Left ventricle myocardium superior (tissue), 1 donor: ENCODE measurements at regions not wholly inside any gene's neighbourhood (a gene's known extent, or its start where the extent isn't known, plus 50 kb on each side); places are given as distances from the start of the nearest gene placed in this dataset.

Experiments
- ATAC-seq: fragments of 200-7000 bp; cut with Tn5 transposase; one replicate; pipeline ENCODE4 v1.9.1; 2020; ENCODE audit warnings: mild to moderate bottlenecking, moderate library complexity
- DNase-seq: peaks from one replicate; pipeline ENCODE4 v3.0.0-alpha.2; 2020
- intact Hi-C: fragments of 100-400 bp; cut with micrococcal nuclease; formaldehyde crosslinking; loops from one replicate; pipeline ENCODE4 v1.11.0; 2022
- donor health status: DM: no; HTN: yes; CAD: no; lungs with severe emphysema.

GRCh38 chr18:27662949-27663348 is 477.8 kb upstream of the CHST9 start:
- no peak for ATAC-seq
- DNase-seq: no peak
- intact Hi-C loops: no loop called here

GRCh38 chr18:27662537-27662936 is 477.4 kb upstream of the CHST9 start:
- no peak for ATAC-seq
- intact Hi-C loops: no loop called here
- DNase-seq: no peak

- intact Hi-C loops: no loop called here
These were observed 476.4 kb upstream of the CHST9 start for GRCh38 chr18:27661320-27662018.

GRCh38 chr18:27656905-27657304 is 471.8 kb upstream of the CHST9 start:
- no peak for DNase-seq
- no peak for ATAC-seq

More at GRCh38 chr18:27661320-27662018, 476.4 kb upstream of the CHST9 start:
- DNase-seq (no peak), ATAC-seq (no peak)

GRCh38 chr18:27656167-27656778 is 471.2 kb upstream of the CHST9 start:
- intact Hi-C loops: no loop called here
- no peak for ATAC-seq

More at GRCh38 chr18:27656905-27657304, 471.8 kb upstream of the CHST9 start:
- intact Hi-C loops: no loop called here

GRCh38 chr18:27653247-27653646 is 468.1 kb upstream of the CHST9 start:
- intact Hi-C loops: no loop called here

More at GRCh38 chr18:27656167-27656778, 471.2 kb upstream of the CHST9 start:
- DNase-seq: no peak

GRCh38 chr18:27652480-27653121 is 467.5 kb upstream of the CHST9 start:
- DNase-seq (no peak), ATAC-seq (peak; percentile 99)
- intact Hi-C loops: no loop called here

More at GRCh38 chr18:27653247-27653646, 468.1 kb upstream of the CHST9 start:
- DNase-seq (no peak), ATAC-seq (no peak)

- ATAC-seq (no peak), DNase-seq (no peak)
- intact Hi-C loops: no loop called here
These were observed 464.5 kb upstream of the CHST9 start for GRCh38 chr18:27649621-27650020.

GRCh38 chr18:27645929-27646328 is 460.8 kb upstream of the CHST9 start:
- no peak for DNase-seq
- intact Hi-C loops: no loop called here
- ATAC-seq: no peak

GRCh38 chr18:27636576-27637085 is 451.5 kb upstream of the CHST9 start:
- intact Hi-C loops: no loop called here

GRCh38 chr18:27632706-27633105 is 447.6 kb upstream of the CHST9 start:
- DNase-seq (no peak), ATAC-seq (no peak)
- intact Hi-C loops: no loop called here

More at GRCh38 chr18:27636576-27637085, 451.5 kb upstream of the CHST9 start:
- DNase-seq (no peak), ATAC-seq (no peak)

- DNase-seq (no peak), ATAC-seq (peak; percentile 64)
- intact Hi-C loops: no loop called here
These were observed 442.8 kb upstream of the CHST9 start for GRCh38 chr18:27627927-27628326.

- DNase-seq: no peak
- intact Hi-C loops: no loop called here
- no peak for ATAC-seq
These were observed 436.3 kb upstream of the CHST9 start for GRCh38 chr18:27621236-27621890.

GRCh38 chr18:27619906-27620305 is 434.8 kb upstream of the CHST9 start:
- ATAC-seq (peak; percentile 99), DNase-seq (no peak)
- intact Hi-C loops: no loop called here

- intact Hi-C loops: no loop called here
- ATAC-seq: peak; percentile 17
- no peak for DNase-seq
These were observed 434.1 kb upstream of the CHST9 start for GRCh38 chr18:27619090-27619772.

- no peak for ATAC-seq
- DNase-seq: no peak
- intact Hi-C loops: no loop called here
These were observed 431.2 kb upstream of the CHST9 start for GRCh38 chr18:27616324-27616723.

GRCh38 chr18:27614951-27615844 is 430.1 kb upstream of the CHST9 start:
- intact Hi-C loops: no loop called here
- ATAC-seq: no peak
- no peak for DNase-seq

GRCh38 chr18:27609221-27609620 is 424.1 kb upstream of the CHST9 start:
- intact Hi-C loops: loop anchor here (10.0 kb wide), 1 partner anchor 584 kb away; no protein-coding TSS in a partner anchor
- DNase-seq (no peak), ATAC-seq (no peak)
